Stomach (tissue), 4 donors: ENCODE measurements at regions not wholly inside any gene's neighbourhood (a gene's known extent, or its start where the extent isn't known, plus 50 kb on each side); places are given as distances from the start of the nearest gene placed in this dataset.

Experiments used
- POLR2A ChIP-seq, 4 donors: fragments of 450-650 bp; IDR thresholded peaks; one replicate each; pipeline ENCODE4 v1.6.1; 2016; ENCODE audit warnings: antibody characterized with exemption in 4 of 4, control low read depth in 2 of 4, mild to moderate bottlenecking in 1 of 4, moderate library complexity in 1 of 4
- POLR2AphosphoS5 ChIP-seq, 3 donors: sonication (generic); formaldehyde crosslinking; IDR thresholded peaks; one replicate each; pipeline ENCODE4 v1.6.1; 2016; ENCODE audit warnings: antibody characterized with exemption in 3 of 3

DNA sequence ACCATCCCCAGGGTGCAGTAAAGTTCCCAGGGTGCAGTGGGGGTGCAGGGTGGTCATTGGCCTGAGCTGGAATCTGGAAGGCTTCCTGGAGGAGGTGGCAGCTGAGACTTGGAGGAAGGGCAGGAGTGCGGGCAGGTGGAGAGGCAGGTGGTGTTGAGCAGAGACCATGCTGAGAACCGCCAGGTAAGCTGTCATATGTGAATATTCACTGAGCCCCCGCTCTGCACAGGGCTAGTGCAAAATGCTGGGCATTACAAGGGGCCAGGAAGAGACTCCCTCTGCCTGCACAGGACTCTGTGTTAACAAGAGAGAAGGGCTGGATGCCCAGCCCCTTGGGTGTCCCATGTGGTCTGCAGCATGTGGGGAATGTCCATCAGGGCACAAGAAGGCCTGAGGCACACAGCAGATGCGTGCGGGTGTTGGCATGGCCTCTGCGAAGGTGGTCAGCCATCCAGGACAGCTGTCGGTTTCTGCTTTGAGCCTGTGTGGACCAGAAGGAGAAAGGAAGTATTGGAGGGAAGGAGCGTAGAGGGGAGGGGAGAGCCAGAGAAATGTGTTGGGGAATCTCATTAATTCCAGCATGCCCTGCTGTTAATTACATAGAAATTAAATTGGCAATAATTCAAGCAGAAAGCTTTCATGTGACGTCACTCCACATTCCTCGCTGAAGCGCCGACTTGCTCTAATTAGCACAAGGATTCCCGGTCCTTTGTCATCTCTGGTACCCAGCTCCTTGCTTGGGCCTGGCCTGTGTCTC lies 62.8 kb upstream of the OTOS start:
- TF ChIP-seq POLR2AphosphoS5 (IDR thresholded peaks at IDR 0.05): no peak
- no peak for TF ChIP-seq POLR2A (IDR thresholded peaks at IDR 0.05)
